Adipocyte (in vitro differentiated cells): ENCODE measurements at regions not wholly inside any gene's neighbourhood (a gene's known extent, or its start where the extent isn't known, plus 50 kb on each side); places are given as distances from the start of the nearest gene placed in this dataset.

Experiments
- DNase-seq: peaks from one replicate; pipeline ENCODE4 v3.0.0-alpha.2; 2015; ENCODE audit warnings: low read depth
- H3K27me3 ChIP-seq: replicated peaks from 2 replicates; pipeline ENCODE4 v1.7.0; 2013; ENCODE audit warnings: mild to moderate bottlenecking, low read length, moderate library complexity; ENCODE audit not compliant: control insufficient read depth, insufficient read depth
- H3K36me3 ChIP-seq: 2 replicates; pipeline ENCODE4 v1.7.0; 2013; ENCODE audit warnings: low read length, mild to moderate bottlenecking, moderate library complexity; ENCODE audit not compliant: control insufficient read depth, insufficient read depth, severe bottlenecking
- H3K4me1 ChIP-seq: 2 replicates; pipeline ENCODE4 v1.7.0; 2013; ENCODE audit warnings: mild to moderate bottlenecking, low read length, moderate library complexity; ENCODE audit not compliant: control insufficient read depth, insufficient read depth
- H3K4me3 ChIP-seq: 2 replicates; pipeline ENCODE4 v1.7.0; 2013; ENCODE audit warnings: mild to moderate bottlenecking, low read length, moderate library complexity
- H3K9ac ChIP-seq: 2 replicates; pipeline ENCODE4 v1.7.0; 2013; ENCODE audit warnings: mild to moderate bottlenecking, low read length, moderate library complexity
- H3K9me3 ChIP-seq: 2 replicates; pipeline ENCODE4 v1.7.0; 2013; ENCODE audit warnings: mild to moderate bottlenecking, low read length, moderate library complexity; ENCODE audit not compliant: control insufficient read depth

DNA sequence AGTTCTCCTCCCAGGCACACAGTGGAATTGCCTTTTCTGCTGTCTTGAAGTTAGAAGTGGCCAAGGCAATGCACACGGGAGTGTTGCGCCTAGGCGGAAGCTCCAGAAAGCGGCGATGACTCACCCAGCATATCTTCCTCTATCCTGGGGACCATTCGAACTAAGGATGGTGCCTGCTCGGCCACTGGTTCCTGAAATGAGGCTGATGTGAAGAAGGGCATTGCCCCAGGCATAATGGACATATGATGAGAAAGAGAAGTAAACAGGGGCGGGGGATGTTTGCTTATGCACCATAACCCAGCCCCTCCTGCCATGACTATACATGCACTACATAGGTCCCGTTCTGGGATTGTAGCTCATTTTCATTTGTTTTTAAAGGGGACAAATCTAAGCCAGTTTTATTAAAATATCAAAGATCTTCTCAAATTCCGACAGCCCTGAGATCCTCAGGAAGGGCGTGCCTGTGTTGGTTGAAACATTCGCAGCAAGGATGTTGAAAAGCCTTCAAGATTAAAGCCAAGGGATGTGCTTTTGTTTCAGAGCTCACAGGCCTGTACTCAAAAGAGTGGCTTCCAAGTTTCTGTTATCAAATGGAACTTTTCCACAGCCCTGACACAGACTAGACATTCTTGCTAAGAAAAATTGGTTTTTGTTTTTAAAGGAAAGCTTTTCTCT lies 218.5 kb downstream of the LY86 start:
- Histone ChIP-seq H3K4me3 (no peak overlapping the region), H3K9me3 (peaks cover 8% of the 10 kb centered on the region), H3K4me1 (peaks cover 21% of the 10 kb centered on the region), H3K9ac (no peak overlapping the region), H3K27me3 (peaks cover 8% of the 10 kb centered on the region), H3K36me3 (no peaks in the 10 kb centered on the region)
- DNase-seq, result no peak

- Histone ChIP-seq H3K4me3 (no peak overlapping the region), H3K9me3 (peaks cover 8% of the 10 kb centered on the region), H3K27me3 (peaks cover 3% of the 10 kb centered on the region), H3K36me3 (no peaks in the 10 kb centered on the region), H3K4me1 (peaks cover 21% of the 10 kb centered on the region), H3K9ac (no peak overlapping the region)
- no peak for DNase-seq
Measured at GRCh38 chr6:6808343-6808742, 219.8 kb downstream of the LY86 start.

GRCh38 chr6:6808915-6809314 lies 220.4 kb downstream of the LY86 start:
- Histone ChIP-seq H3K9me3 (peaks cover 8% of the 10 kb centered on the region), H3K9ac (no peak overlapping the region), H3K4me1 (peaks cover 21% of the 10 kb centered on the region), H3K4me3 (no peak overlapping the region), H3K36me3 (no peaks in the 10 kb centered on the region), H3K27me3 (no peaks in the 10 kb centered on the region)
- no peak for DNase-seq

GRCh38 chr6:6810727-6811126 lies 222.2 kb downstream of the LY86 start:
- Histone ChIP-seq H3K27me3 (no peaks in the 10 kb centered on the region), H3K4me3 (peak overlapping the region; percentile 69), H3K9ac (no peak overlapping the region), H3K9me3 (no peaks in the 10 kb centered on the region), H3K36me3 (no peaks in the 10 kb centered on the region), H3K4me1 (peaks cover 21% of the 10 kb centered on the region)
- no peak for DNase-seq

GRCh38 chr6:6811128-6812009 lies 222.8 kb downstream of the LY86 start:
- no peaks in the 10 kb centered on the region for H3K9me3 ChIP-seq
- DNase-seq, result peak; percentile 22
- peak overlapping the region; percentile 69 for H3K4me3 ChIP-seq
- H3K27me3 ChIP-seq, result no peaks in the 10 kb centered on the region
- H3K36me3 ChIP-seq, result no peaks in the 10 kb centered on the region
- H3K9ac ChIP-seq, result no peak overlapping the region
- H3K4me1 ChIP-seq, result peaks cover 24% of the 10 kb centered on the region

DNA sequence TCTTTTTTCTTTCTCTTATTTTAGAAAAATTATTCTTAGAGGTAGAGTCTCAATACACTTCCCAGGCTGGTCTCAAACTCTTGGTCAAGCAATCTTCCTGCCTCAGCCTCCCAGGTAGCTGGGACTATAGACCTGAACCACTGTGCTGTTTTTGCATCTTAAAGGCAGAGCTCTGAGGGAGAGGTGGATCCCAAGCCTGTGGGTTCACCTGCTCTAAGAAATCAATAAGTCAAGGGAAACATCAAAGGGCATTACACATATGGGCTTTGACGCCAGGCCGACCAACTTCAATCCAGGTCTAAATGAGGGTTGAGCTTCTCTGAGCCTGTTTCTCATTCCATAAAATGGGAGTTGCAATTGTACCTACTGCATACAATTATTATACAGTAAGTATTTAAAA lies 223.9 kb downstream of the LY86 start:
- Histone ChIP-seq H3K27me3 (no peaks in the 10 kb centered on the region), H3K4me3 (no peak overlapping the region), H3K36me3 (no peaks in the 10 kb centered on the region), H3K4me1 (peaks cover 24% of the 10 kb centered on the region), H3K9ac (no peak overlapping the region), H3K9me3 (no peaks in the 10 kb centered on the region)
- DNase-seq, result no peak

DNA sequence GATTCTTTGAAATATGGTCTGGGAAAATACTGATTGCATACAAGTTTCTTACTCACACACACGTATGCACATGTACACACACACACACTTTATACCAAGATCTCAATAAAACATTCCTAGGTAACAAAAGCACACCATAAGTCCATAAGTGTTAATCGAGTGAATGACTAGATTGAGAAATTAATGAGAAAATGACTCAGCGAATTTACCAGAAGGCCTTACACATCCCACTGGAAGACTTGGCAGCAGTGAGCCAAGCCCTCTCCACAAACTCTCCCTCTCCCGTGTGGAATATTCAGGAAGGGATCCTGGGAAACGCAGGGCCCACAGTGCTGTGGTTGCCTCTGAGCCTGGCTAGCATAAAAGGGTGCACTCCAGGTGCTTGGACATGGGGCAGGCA lies 227.2 kb downstream of the LY86 start:
- Histone ChIP-seq H3K36me3 (no peaks in the 10 kb centered on the region), H3K9me3 (no peaks in the 10 kb centered on the region), H3K27me3 (peaks cover 12% of the 10 kb centered on the region), H3K4me3 (no peak overlapping the region), H3K4me1 (peaks cover 11% of the 10 kb centered on the region), H3K9ac (no peak overlapping the region)
- no peak for DNase-seq

- Histone ChIP-seq H3K9ac (no peak overlapping the region), H3K4me3 (no peak overlapping the region), H3K9me3 (no peaks in the 10 kb centered on the region), H3K4me1 (peaks cover 6% of the 10 kb centered on the region), H3K27me3 (peaks cover 15% of the 10 kb centered on the region), H3K36me3 (no peaks in the 10 kb centered on the region)
- no peak for DNase-seq
Measured at GRCh38 chr6:6816716-6817115, 228.2 kb downstream of the LY86 start.

- DNase-seq, result no peak
- H3K4me1 ChIP-seq, result peaks cover 4% of the 10 kb centered on the region
- H3K36me3 ChIP-seq, result no peaks in the 10 kb centered on the region
- H3K9ac ChIP-seq, result no peak overlapping the region
- H3K9me3 ChIP-seq, result no peaks in the 10 kb centered on the region
- H3K27me3 ChIP-seq, result peaks cover 28% of the 10 kb centered on the region
- H3K4me3 ChIP-seq, result no peak overlapping the region
Measured at GRCh38 chr6:6818078-6818639, 229.6 kb downstream of the LY86 start.

- Histone ChIP-seq H3K4me1 (peaks cover 11% of the 10 kb centered on the region), H3K9me3 (no peaks in the 10 kb centered on the region), H3K9ac (no peak overlapping the region), H3K4me3 (no peak overlapping the region), H3K27me3 (peaks cover 37% of the 10 kb centered on the region), H3K36me3 (no peaks in the 10 kb centered on the region)
- no peak for DNase-seq
Measured at GRCh38 chr6:6820641-6821238, 232.2 kb downstream of the LY86 start.

DNA sequence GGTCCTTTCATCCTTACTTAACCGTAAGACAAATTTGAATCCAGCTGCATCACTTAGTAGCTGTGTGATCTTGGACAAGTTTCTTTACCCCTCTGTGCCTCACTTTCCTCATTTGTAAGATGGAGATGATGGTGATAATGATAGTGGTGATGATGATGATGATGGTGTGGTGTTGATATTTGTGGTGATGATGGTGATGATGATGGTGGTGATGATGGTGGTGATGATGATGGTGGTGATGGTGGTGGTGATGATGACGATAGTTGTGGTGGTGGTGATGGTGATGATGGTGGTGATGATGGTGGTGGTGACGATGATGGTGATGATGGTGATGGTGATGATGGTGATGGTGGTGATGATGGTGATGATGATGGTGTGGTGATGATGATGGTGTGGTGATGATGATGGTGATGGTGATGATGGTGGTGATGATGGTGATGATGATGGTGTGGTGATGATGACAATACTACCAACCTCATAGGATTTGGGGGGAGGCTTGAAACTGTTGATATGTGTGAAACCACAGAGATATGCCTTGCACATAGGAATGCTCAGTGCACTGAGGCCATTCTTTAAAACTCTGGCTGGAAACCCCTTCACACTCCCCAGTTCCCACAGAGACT lies 233.2 kb downstream of the LY86 start:
- Histone ChIP-seq H3K36me3 (no peaks in the 10 kb centered on the region), H3K4me1 (peaks cover 17% of the 10 kb centered on the region), H3K9ac (no peak overlapping the region), H3K9me3 (no peaks in the 10 kb centered on the region), H3K27me3 (peaks cover 37% of the 10 kb centered on the region), H3K4me3 (no peak overlapping the region)
- DNase-seq, result no peak
